K562 (cell line): ENCODE measurements at regions not wholly inside any gene's neighbourhood (a gene's known extent, or its start where the extent isn't known, plus 50 kb on each side); places are given as distances from the start of the nearest gene placed in this dataset.

Experiments
- ATAC-seq: fragments of 200-7000 bp; cut with Tn5 transposase; 3 replicates; pipeline ENCODE4 v1.9.1; 2020; ENCODE audit warnings: moderate library complexity
- BruUV-seq: library from RNA; stranded (reverse); fragments of 400-500 nt; replicated peaks from 2 replicates; lab custom pipeline; 2021; lab: Mats Ljungman, UMichigan
- CTCF ChIA-PET: fragments of 300-600 bp; formaldehyde crosslinking; extraction: SDS; loops from one replicate; lab custom pipeline; 2021; ENCODE audit warnings: low intra/inter-chr PET ratio; lab: Yijun Ruan, JAX
- POLR2A ChIA-PET: fragments of 300-600, 350-650 bp; sonication (Branson Sonifier 250); formaldehyde crosslinking; extraction: SDS; loops from one replicate; lab custom pipeline; 2021; ENCODE audit warnings: antibody characterized with exemption, inconsistent platforms; lab: Yijun Ruan, JAX
- DNase-seq, 4 experiments: peaks; one replicate each; pipeline versions ENCODE4 v3.0.0 to v3.0.0-alpha.2; 2011 to 2018; ENCODE audit warnings: low spot score in 3 of 4, mixed read lengths in 3 of 4; ENCODE audit errors: extremely low read depth in 1 of 4
- FAIRE-seq: peaks from 2 replicates; lab custom pipeline; 2011; peaks lifted over from hg19 to GRCh38; lab: Jason Lieb, UNC
- H2AFZ ChIP-seq: 2 replicates; pipeline ENCODE4 v1.6.0; 2011; ENCODE audit warnings: low read depth, low read length, control low read depth, inconsistent platforms
- H3K27ac ChIP-seq: fragments of 200-600 bp; 3 replicates; pipeline ENCODE4 v1.8.0; 2011; ENCODE audit warnings: low read depth, mild to moderate bottlenecking, control low read depth, inconsistent platforms, low read length, moderate library complexity, mixed read lengths; ENCODE audit errors: extremely low read depth
- H3K27me3 ChIP-seq, 2 experiments: fragments of 300-600 bp in 1 of 2; 2 replicates in 1 of 2; 3 replicates in 1 of 2; pipeline versions ENCODE4 v1.6.0 to v1.8.0; 2011; ENCODE audit warnings: inconsistent platforms in 2 of 2, low read length in 2 of 2, mild to moderate bottlenecking in 1 of 2, mixed read lengths in 1 of 2, moderate library complexity in 1 of 2; ENCODE audit not compliant: control insufficient read depth in 2 of 2, insufficient read depth in 2 of 2
- H3K36me3 ChIP-seq: fragments of 300-600 bp; 3 replicates; pipeline ENCODE4 v1.8.0; 2011; ENCODE audit warnings: mild to moderate bottlenecking, low read length, inconsistent platforms; ENCODE audit not compliant: control insufficient read depth, insufficient read depth
- H3K4me1 ChIP-seq, 2 experiments: fragments of 200-600 bp in 1 of 2; replicated peaks in 1 of 2; 2 replicates in 1 of 2; 3 replicates in 1 of 2; pipeline versions ENCODE4 v1.5.1 to v1.8.0; 2011; ENCODE audit warnings: inconsistent platforms in 2 of 2, low read length in 2 of 2, mild to moderate bottlenecking in 1 of 2, mixed read lengths in 1 of 2, moderate library complexity in 1 of 2; ENCODE audit not compliant: control insufficient read depth in 2 of 2, insufficient read depth in 2 of 2
- H3K4me2 ChIP-seq: 2 replicates; pipeline ENCODE4 v1.6.1; 2011; ENCODE audit warnings: low read length, control low read depth, inconsistent platforms, mixed read lengths; ENCODE audit not compliant: insufficient read depth
- H3K4me3 ChIP-seq: fragments of 200-600 bp; sonication (generic), shearing (Covaris generic); 2 replicates; pipeline ENCODE4 v1.5.1; 2016; ENCODE audit warnings: control low read depth, inconsistent platforms
- H3K79me2 ChIP-seq: fragments of 200-600 bp; 3 replicates; pipeline ENCODE4 v1.8.0; 2011; ENCODE audit warnings: low read length, inconsistent platforms; ENCODE audit not compliant: control insufficient read depth, insufficient read depth
- H3K9ac ChIP-seq, 2 experiments: 2 replicates each; pipeline versions ENCODE4 v1.6.0 to v1.6.1; 2011; ENCODE audit warnings: low read depth in 2 of 2, low read length in 2 of 2, control low read depth in 1 of 2, inconsistent platforms in 1 of 2, mild to moderate bottlenecking in 1 of 2, mixed read lengths in 1 of 2; ENCODE audit not compliant: insufficient read depth in 1 of 2
- H3K9me1 ChIP-seq: one replicate; pipeline ENCODE4 v1.6.0; 2011; ENCODE audit warnings: inconsistent platforms, mild to moderate bottlenecking, low read length, moderate library complexity; ENCODE audit not compliant: control insufficient read depth, insufficient read depth
- H3K9me3 ChIP-seq: replicated peaks from 2 replicates; pipeline ENCODE4 v1.5.1; 2011; ENCODE audit warnings: low read depth, low read length, inconsistent platforms; ENCODE audit not compliant: control insufficient read depth, insufficient read depth
- H4K20me1 ChIP-seq: replicated peaks from 2 replicates; pipeline ENCODE4 v1.6.1; 2011; ENCODE audit warnings: low read length, inconsistent platforms, mixed read lengths; ENCODE audit not compliant: control insufficient read depth, insufficient read depth
- EZH2 ChIP-seq: IDR thresholded peaks from 2 replicates; pipeline ENCODE4 v1.6.1; 2012; ENCODE audit warnings: low read depth, mild to moderate bottlenecking, inconsistent platforms, low read length, borderline replicate concordance
- FOXA3 ChIP-seq, 2 experiments: fragments of 450-650 bp in 1 of 2; sonication (generic) in 1 of 2; formaldehyde crosslinking; IDR thresholded peaks in 1 of 2; conservative IDR thresholded peaks in 1 of 2; 2 replicates each; pipeline versions ENCODE4 v1.4.0 to v1.8.0; 2020 to 2022; ENCODE audit warnings: mild to moderate bottlenecking in 2 of 2, missing genetic modification reagents in 1 of 2
- HDAC6 ChIP-seq: IDR thresholded peaks from 2 replicates; pipeline ENCODE4 v1.6.1; 2012; ENCODE audit warnings: low read depth, mild to moderate bottlenecking, control low read depth, inconsistent platforms, low read length, moderate library complexity
- JUND ChIP-seq, 2 experiments: IDR thresholded peaks; 2 replicates in 1 of 2; 3 replicates in 1 of 2; pipeline ENCODE4 v1.6.1; 2011; ENCODE audit warnings: borderline replicate concordance in 2 of 2, low read depth in 2 of 2, low read length in 2 of 2, improper control_type of control experiment in 1 of 2, missing biosample characterization in 1 of 2, missing genetic modification characterization in 1 of 2, missing genetic modification reagents in 1 of 2
- LCOR ChIP-seq: sonication (generic); formaldehyde crosslinking; IDR thresholded peaks from 2 replicates; pipeline ENCODE4 v1.8.0; 2022; ENCODE audit warnings: mild to moderate bottlenecking, missing genetic modification reagents
- MAFG ChIP-seq: fragments of 450-650 bp; conservative IDR thresholded peaks from 2 replicates; pipeline ENCODE4 v1.6.1; 2016; ENCODE audit warnings: missing genetic modification characterization, missing compliant biosample characterization
- NR4A1 ChIP-seq, 2 experiments: fragments of 250-450 bp in 1 of 2; fragments of 450-650 bp in 1 of 2; sonication (Bioruptor Pico) in 1 of 2; IDR thresholded peaks; 2 replicates each; pipeline versions ENCODE4 v1.4.0 to v1.6.1; 2016 to 2020; ENCODE audit warnings: mild to moderate bottlenecking in 2 of 2, missing compliant biosample characterization in 1 of 2, missing genetic modification characterization in 1 of 2, moderate library complexity in 1 of 2
- POLR2AphosphoS5 ChIP-seq: IDR thresholded peaks from 2 replicates; pipeline ENCODE4 v1.6.1; 2011; ENCODE audit warnings: mild to moderate bottlenecking, low read depth, low read length, moderate library complexity; ENCODE audit not compliant: control insufficient read depth, insufficient read depth
- POLR2G ChIP-seq: fragments of 200-400 bp; formaldehyde crosslinking; IDR thresholded peaks from 2 replicates; pipeline ENCODE4 v1.6.1; 2017; ENCODE audit warnings: low read depth, mild to moderate bottlenecking, antibody characterized with exemption, low read length, moderate library complexity
- POLR2H ChIP-seq: IDR thresholded peaks from 2 replicates; pipeline ENCODE4 v1.6.1; 2016; ENCODE audit warnings: missing genetic modification characterization, low read depth, mild to moderate bottlenecking, control low read depth, missing compliant biosample characterization, moderate library complexity
- YY1 ChIP-seq, 3 experiments: IDR thresholded peaks; 2 replicates each; pipeline ENCODE4 v1.6.1; 2011; ENCODE audit warnings: low read length in 2 of 3, mild to moderate bottlenecking in 2 of 3, moderate library complexity in 2 of 3, borderline replicate concordance in 1 of 3, control low read depth in 1 of 3, low read depth in 1 of 3; ENCODE audit not compliant: insufficient read depth in 3 of 3, insufficient replicate concordance in 2 of 3, control insufficient read depth in 1 of 3, insufficient read length in 1 of 3; ENCODE audit errors: extremely low read depth in 1 of 3
- ZNF316 ChIP-seq: fragments of 450-650 bp; IDR thresholded peaks from 2 replicates; pipeline ENCODE4 v1.6.1; 2016
- ZNF717 ChIP-seq: fragments of 250-450 bp; sonication (Bioruptor Pico); IDR thresholded peaks from 2 replicates; pipeline ENCODE4 v1.5.0; 2021
- WGBS: fragments of 100-300 bp; shearing (Covaris generic); methylation state at CpG from one replicate; pipeline ENCODE4 v1.1.6; 2016; ENCODE audit warnings: low coverage, mixed read lengths; ENCODE audit not compliant: insufficient coverage; ENCODE audit errors: missing lambda C conversion rate; 5-methylcytosine and 5-hydroxymethylcytosine counted together
- in situ Hi-C: fragments of 300-500 bp; cut with MboI; formaldehyde crosslinking; loops from 4 replicates; pipeline ENCODE4 v1.15.0; 2018; ENCODE audit warnings: inconsistent platforms, mixed read lengths
- intact Hi-C: fragments of 100-400 bp; cut with micrococcal nuclease; formaldehyde crosslinking; loops from 2 replicates; pipeline ENCODE4 v1.14.2; 2022
- TF ChIP-seq, protein P1 (sequence below), 2 experiments: fragments of 450-650 bp; conservative IDR thresholded peaks; 2 replicates each; pipeline ENCODE4 v1.6.1; 2017; ENCODE audit warnings: mild to moderate bottlenecking in 2 of 2, moderate library complexity in 2 of 2

GRCh38 chr4:164313853-164314252 lies 440.1 kb upstream of the SMIM31 start:
- H3K4me3 ChIP-seq: no peak overlapping the region
- no peaks in the 10 kb centered on the region for H3K27me3 ChIP-seq
- no peaks in the 10 kb centered on the region for H4K20me1 ChIP-seq
- no peaks in the 10 kb centered on the region for H3K9me1 ChIP-seq
- in situ Hi-C loops (no loop called here), intact Hi-C loops (no loop called here)
- no peak overlapping the region for H3K27ac ChIP-seq
- WGBS: 0% methylated on average over 3 of the region's 3 CpGs
- TF ChIP-seq MAFG (tag) (peak; percentile 17; the same call in 1 of the 2 replicates), ZNF717 (CRISPR knock-in tag) (no peak), HDAC6 (no peak), ZNF316 (0 out of 2 replicates have a peak, but pooled peaks have one; percentile 7)
- no peak overlapping the region for H3K4me2 ChIP-seq
- FAIRE-seq (no peak), DNase-seq (no peak), ATAC-seq (no peak)
- CTCF ChIA-PET: no interaction called here
- no peaks in the 10 kb centered on the region for H3K9me3 ChIP-seq
- no peaks in the 10 kb centered on the region for H3K4me1 ChIP-seq
- H3K36me3 ChIP-seq: no peaks in the 10 kb centered on the region
- no peak overlapping the region for H3K9ac ChIP-seq
- POLR2A ChIA-PET: interaction anchor here (0.7 kb wide), 1 partner anchor 17 kb away, joined by 6 read pairs; no protein-coding TSS in a partner anchor
- H3K79me2 ChIP-seq: no peaks in the 10 kb centered on the region
- BruUV-seq: no TSS peak
- H2AFZ ChIP-seq: no peak overlapping the region

GRCh38 chr4:164318350-164318749 lies 435.6 kb upstream of the SMIM31 start:
- DNase-seq: no peak
- Histone ChIP-seq H3K9me1 (no peaks in the 10 kb centered on the region), H3K79me2 (no peaks in the 10 kb centered on the region), H4K20me1 (no peaks in the 10 kb centered on the region), H3K9me3 (no peaks in the 10 kb centered on the region), H2AFZ (no peak overlapping the region), H3K4me1 (no peaks in the 10 kb centered on the region), H3K27me3 (no peaks in the 10 kb centered on the region), H3K36me3 (no peaks in the 10 kb centered on the region), H3K27ac (no peak overlapping the region), H3K9ac (no peak overlapping the region), H3K4me3 (no peak overlapping the region), H3K4me2 (no peak overlapping the region)
- CTCF ChIA-PET: no interaction called here
- 0% methylated on average over 1 of the region's 1 CpG for WGBS
- FAIRE-seq: no peak
- POLR2A ChIA-PET: no interaction called here
- in situ Hi-C loops: no loop called here
- intact Hi-C loops: no loop called here
- no peak for ATAC-seq
- no TSS peak for BruUV-seq
- no peak for TF ChIP-seq JUND (IDR thresholded peaks at IDR 0.05; ENCODE audit: borderline replicate concordance, low read depth, low read length)
- TF ChIP-seq JUND (tag; IDR thresholded peaks at IDR 0.05; ENCODE audit: borderline replicate concordance, low read depth, low read length): no peak
- TF ChIP-seq LCOR: no peak
- TF ChIP-seq EZH2: no peak
- TF ChIP-seq POLR2G: no peak
- TF ChIP-seq YY1 (IDR thresholded peaks at IDR 0.05; ENCODE audit: borderline replicate concordance in 1 of 3, control insufficient read depth in 1 of 3, extremely low read depth in 1 of 3, insufficient read depth in 3 of 3, insufficient read length in 1 of 3, insufficient replicate concordance in 2 of 3, low read depth in 1 of 3, low read length in 2 of 3): no peak
- TF ChIP-seq POLR2AphosphoS5: no peak
- TF ChIP-seq FOXA3 (CRISPR knock-in tag; conservative IDR thresholded peaks at IDR 0.05 in 1 of 2, IDR thresholded peaks at IDR 0.05 in 1 of 2): no peak
- TF ChIP-seq, protein P1, sequence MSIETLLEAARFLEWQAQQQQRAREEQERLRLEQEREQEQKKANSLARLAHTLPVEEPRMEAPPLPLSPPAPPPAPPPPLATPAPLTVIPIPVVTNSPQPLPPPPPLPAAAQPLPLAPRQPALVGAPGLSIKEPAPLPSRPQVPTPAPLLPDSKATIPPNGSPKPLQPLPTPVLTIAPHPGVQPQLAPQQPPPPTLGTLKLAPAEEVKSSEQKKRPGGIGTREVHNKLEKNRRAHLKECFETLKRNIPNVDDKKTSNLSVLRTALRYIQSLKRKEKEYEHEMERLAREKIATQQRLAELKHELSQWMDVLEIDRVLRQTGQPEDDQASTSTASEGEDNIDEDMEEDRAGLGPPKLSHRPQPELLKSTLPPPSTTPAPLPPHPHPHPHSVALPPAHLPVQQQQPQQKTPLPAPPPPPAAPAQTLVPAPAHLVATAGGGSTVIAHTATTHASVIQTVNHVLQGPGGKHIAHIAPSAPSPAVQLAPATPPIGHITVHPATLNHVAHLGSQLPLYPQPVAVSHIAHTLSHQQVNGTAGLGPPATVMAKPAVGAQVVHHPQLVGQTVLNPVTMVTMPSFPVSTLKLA (conservative IDR thresholded peaks at IDR 0.05): no peak
- no peak for TF ChIP-seq NR4A1 (CRISPR knock-in tag; IDR thresholded peaks at IDR 0.05)
- no peak for TF ChIP-seq NR4A1 (tag; IDR thresholded peaks at IDR 0.05)
- no peak for TF ChIP-seq POLR2H (tag)
